Parathyroid adenoma (tissue), 2 donors: ENCODE measurements at regions not wholly inside any gene's neighbourhood (a gene's known extent, or its start where the extent isn't known, plus 50 kb on each side); places are given as distances from the start of the nearest gene placed in this dataset.

ENCODE experiments used
- H2AFZ ChIP-seq: fragments of 300-600 bp; sonication (generic); one replicate; pipeline ENCODE4 v1.7.0; 2017; ENCODE audit warnings: antibody characterized with exemption, mild to moderate bottlenecking
- H3K27ac ChIP-seq: fragments of 300-600 bp; sonication (generic); one replicate; pipeline ENCODE4 v1.7.0; 2017
- H3K27me3 ChIP-seq: fragments of 300-600 bp; sonication (generic); one replicate; pipeline ENCODE4 v1.7.0; 2017; ENCODE audit warnings: low read length; ENCODE audit not compliant: control insufficient read depth, insufficient read depth
- H3K36me3 ChIP-seq: fragments of 300-600 bp; sonication (generic); one replicate; pipeline ENCODE4 v1.7.0; 2017; ENCODE audit warnings: low read length; ENCODE audit not compliant: control insufficient read depth, insufficient read depth
- H3K4me1 ChIP-seq: fragments of 300-600 bp; sonication (generic); one replicate; pipeline ENCODE4 v1.7.0; 2017; ENCODE audit warnings: control low read depth
- H3K4me2 ChIP-seq: fragments of 300-600 bp; sonication (generic); one replicate; pipeline ENCODE4 v1.7.0; 2017; ENCODE audit warnings: low read length
- H3K4me3 ChIP-seq: fragments of 300-600 bp; sonication (generic); one replicate; pipeline ENCODE4 v1.7.0; 2017; ENCODE audit warnings: low read depth, low read length
- H3K79me2 ChIP-seq: fragments of 300-600 bp; sonication (generic); one replicate; pipeline ENCODE4 v1.7.0; 2017; ENCODE audit warnings: control low read depth
- H3K9ac ChIP-seq: fragments of 300-600 bp; sonication (generic); one replicate; pipeline ENCODE4 v1.7.0; 2017; ENCODE audit warnings: mild to moderate bottlenecking
- H3K9me3 ChIP-seq: fragments of 300-600 bp; sonication (generic); one replicate; pipeline ENCODE4 v1.7.0; 2017; ENCODE audit warnings: low read length; ENCODE audit not compliant: control insufficient read depth
- TF ChIP-seq, protein P1 (sequence below): fragments of 300-600 bp; sonication (generic); IDR thresholded peaks from one replicate; pipeline ENCODE4 v1.7.0; 2017; ENCODE audit warnings: antibody characterized with exemption, mild to moderate bottlenecking
- donor health status: primary hyperparathyroidism.

GRCh38 chr9:118975736-118976135 is 393.5 kb downstream of the BRINP1 start:
- no peak overlapping the region for H3K4me3 ChIP-seq
- H2AFZ ChIP-seq = no peak overlapping the region
- H3K79me2 ChIP-seq = no peaks in the 10 kb centered on the region
- TF ChIP-seq, protein P1, sequence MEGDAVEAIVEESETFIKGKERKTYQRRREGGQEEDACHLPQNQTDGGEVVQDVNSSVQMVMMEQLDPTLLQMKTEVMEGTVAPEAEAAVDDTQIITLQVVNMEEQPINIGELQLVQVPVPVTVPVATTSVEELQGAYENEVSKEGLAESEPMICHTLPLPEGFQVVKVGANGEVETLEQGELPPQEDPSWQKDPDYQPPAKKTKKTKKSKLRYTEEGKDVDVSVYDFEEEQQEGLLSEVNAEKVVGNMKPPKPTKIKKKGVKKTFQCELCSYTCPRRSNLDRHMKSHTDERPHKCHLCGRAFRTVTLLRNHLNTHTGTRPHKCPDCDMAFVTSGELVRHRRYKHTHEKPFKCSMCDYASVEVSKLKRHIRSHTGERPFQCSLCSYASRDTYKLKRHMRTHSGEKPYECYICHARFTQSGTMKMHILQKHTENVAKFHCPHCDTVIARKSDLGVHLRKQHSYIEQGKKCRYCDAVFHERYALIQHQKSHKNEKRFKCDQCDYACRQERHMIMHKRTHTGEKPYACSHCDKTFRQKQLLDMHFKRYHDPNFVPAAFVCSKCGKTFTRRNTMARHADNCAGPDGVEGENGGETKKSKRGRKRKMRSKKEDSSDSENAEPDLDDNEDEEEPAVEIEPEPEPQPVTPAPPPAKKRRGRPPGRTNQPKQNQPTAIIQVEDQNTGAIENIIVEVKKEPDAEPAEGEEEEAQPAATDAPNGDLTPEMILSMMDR = no peak
- H3K9me3 ChIP-seq = no peaks in the 10 kb centered on the region
- H3K9ac ChIP-seq = no peak overlapping the region
- H3K27me3 ChIP-seq = no peaks in the 10 kb centered on the region
- no peaks in the 10 kb centered on the region for H3K36me3 ChIP-seq
- no peak overlapping the region for H3K4me2 ChIP-seq
- H3K4me1 ChIP-seq = no peaks in the 10 kb centered on the region
- H3K27ac ChIP-seq = no peak overlapping the region

GRCh38 chr9:118976160-118976559 is 393.1 kb downstream of the BRINP1 start:
- Histone ChIP-seq H3K4me2 (no peak overlapping the region), H3K4me1 (no peaks in the 10 kb centered on the region), H3K36me3 (no peaks in the 10 kb centered on the region), H3K79me2 (no peaks in the 10 kb centered on the region), H3K27ac (no peak overlapping the region), H3K27me3 (no peaks in the 10 kb centered on the region), H3K9ac (no peak overlapping the region), H3K9me3 (no peaks in the 10 kb centered on the region), H2AFZ (no peak overlapping the region), H3K4me3 (no peak overlapping the region)
- TF ChIP-seq, protein P1 = no peak

GRCh38 chr9:118984607-118985006 is 384.6 kb downstream of the BRINP1 start:
- Histone ChIP-seq H3K9ac (no peak overlapping the region), H3K36me3 (no peaks in the 10 kb centered on the region), H3K4me1 (no peaks in the 10 kb centered on the region), H2AFZ (no peak overlapping the region), H3K9me3 (no peaks in the 10 kb centered on the region), H3K4me3 (no peak overlapping the region), H3K27ac (no peak overlapping the region), H3K4me2 (no peak overlapping the region), H3K79me2 (no peaks in the 10 kb centered on the region), H3K27me3 (no peaks in the 10 kb centered on the region)
- TF ChIP-seq, protein P1 = no peak

DNA sequence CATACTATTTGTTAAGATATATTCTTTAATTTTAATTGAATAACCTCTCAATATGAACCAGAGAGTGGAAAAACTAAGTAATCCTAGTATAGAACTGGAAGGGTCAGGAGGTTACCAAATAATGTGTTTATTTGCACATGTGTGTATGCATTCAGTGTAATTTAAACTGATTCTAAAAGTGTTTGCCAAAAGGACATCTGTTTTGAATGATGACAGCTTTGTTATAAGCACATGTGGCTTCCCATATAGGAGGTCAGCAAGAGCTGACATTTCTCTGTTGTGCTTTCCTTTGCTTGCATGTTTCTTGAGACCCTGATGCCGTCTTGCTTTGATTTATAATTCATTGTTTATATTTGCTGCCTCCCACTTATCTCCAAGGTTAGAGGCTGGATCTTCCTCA is 383.4 kb downstream of the BRINP1 start:
- H3K27me3 ChIP-seq = no peaks in the 10 kb centered on the region
- H3K4me1 ChIP-seq = no peaks in the 10 kb centered on the region
- H2AFZ ChIP-seq = no peak overlapping the region
- H3K9ac ChIP-seq = no peak overlapping the region
- no peak overlapping the region for H3K27ac ChIP-seq
- no peaks in the 10 kb centered on the region for H3K79me2 ChIP-seq
- no peak overlapping the region for H3K4me2 ChIP-seq
- no peaks in the 10 kb centered on the region for H3K36me3 ChIP-seq
- H3K9me3 ChIP-seq = no peaks in the 10 kb centered on the region
- TF ChIP-seq, protein P1 = no peak
- H3K4me3 ChIP-seq = no peak overlapping the region

DNA sequence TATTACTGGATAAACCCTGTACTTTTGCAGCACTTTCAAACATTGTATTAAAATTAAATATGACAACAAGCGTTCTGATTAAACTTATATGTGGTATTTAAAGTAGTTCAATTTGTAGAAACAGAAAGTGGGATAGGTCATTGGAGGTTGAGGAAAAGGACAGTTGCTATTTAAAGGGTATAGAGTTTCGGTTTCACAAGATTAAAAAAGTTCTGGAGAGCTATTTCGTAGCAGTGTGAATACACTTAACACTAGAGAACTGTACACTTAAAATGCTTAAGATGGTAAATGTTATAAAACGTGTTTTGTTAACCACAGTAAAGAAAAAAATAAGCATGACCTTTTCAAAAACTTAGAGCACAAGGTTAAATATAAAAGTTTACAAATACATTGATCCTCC is 382.1 kb downstream of the BRINP1 start:
- no peak overlapping the region for H3K4me2 ChIP-seq
- TF ChIP-seq, protein P1 = no peak
- no peaks in the 10 kb centered on the region for H3K4me1 ChIP-seq
- no peak overlapping the region for H3K27ac ChIP-seq
- H3K4me3 ChIP-seq = no peak overlapping the region
- H3K27me3 ChIP-seq = no peaks in the 10 kb centered on the region
- H3K9me3 ChIP-seq = no peaks in the 10 kb centered on the region
- H3K79me2 ChIP-seq = no peaks in the 10 kb centered on the region
- H3K36me3 ChIP-seq = no peaks in the 10 kb centered on the region
- H2AFZ ChIP-seq = no peak overlapping the region
- no peak overlapping the region for H3K9ac ChIP-seq
